NCI-H1048 (cell line): ENCODE measurements at regions not wholly inside any gene's neighbourhood (a gene's known extent, or its start where the extent isn't known, plus 50 kb on each side); places are given as distances from the start of the nearest gene placed in this dataset.

Experiments used
- DNase-seq: peaks from one replicate; lab custom pipeline; 2025; lab: John Stamatoyannopoulos, UW

DNA sequence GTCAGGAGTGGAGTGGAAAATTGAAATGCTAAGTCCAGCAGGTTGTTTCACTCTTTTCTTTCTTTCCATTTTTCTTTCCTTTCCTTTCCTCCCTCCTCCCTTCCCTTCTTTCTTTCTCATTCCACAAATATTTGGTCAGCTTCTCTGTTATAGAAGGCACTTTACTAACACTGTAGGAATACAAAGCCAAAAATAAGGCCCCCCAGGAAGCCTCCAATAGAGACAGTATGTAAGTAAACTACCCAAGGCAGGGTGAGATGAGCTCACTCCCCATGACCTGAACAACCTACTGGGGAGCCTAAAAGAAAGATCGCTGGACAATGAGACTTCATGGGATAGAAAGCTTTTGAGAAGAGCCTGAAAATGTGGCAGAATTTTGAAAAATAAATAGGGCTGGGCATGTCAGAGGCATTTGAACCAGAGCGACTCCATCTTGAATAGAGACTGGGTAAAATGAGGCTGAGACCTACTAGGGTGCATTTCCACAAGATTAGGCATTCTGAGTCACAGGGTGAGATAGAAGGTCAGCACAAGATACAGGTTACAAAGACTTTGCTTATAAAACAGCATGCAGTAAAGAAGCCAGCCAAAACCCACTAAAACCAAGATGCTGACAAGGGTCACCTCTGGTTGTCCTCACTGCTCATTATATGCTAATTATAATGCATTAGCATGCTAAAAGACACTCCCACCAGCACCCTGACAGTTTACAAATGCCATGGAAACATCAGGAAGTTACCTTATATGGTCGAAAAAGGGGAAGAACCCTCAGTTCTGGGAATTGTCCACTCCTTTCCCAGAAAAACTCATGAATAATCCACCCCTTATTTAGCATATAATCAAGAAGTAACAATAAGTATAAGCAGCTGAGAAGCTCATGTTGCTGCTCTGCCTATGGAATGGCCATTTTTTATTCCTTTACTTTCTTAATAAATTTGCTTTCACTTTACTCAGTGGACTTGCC lies 158.9 kb upstream of the EGFLAM start:
- no peak for DNase-seq

DNA sequence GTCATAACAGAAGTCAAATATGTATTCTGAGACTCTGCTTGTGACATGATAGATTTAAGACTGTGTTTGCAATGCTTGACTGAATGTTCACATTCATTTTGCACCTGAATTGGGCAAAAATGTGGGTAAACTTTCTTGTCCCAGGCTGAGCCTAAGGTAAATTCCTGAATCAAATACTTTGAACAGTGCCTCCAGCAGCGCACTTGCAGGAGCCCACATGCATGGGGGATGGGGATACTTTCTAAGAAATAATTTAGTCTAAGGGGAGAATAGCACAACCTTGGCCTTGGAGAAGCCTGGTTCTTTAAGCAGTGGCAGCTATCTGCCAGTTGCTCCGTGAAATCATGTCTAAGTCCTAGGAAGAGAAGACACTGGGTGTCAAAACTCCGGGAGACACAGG lies 163.5 kb upstream of the EGFLAM start:
- DNase-seq: no peak

DNA sequence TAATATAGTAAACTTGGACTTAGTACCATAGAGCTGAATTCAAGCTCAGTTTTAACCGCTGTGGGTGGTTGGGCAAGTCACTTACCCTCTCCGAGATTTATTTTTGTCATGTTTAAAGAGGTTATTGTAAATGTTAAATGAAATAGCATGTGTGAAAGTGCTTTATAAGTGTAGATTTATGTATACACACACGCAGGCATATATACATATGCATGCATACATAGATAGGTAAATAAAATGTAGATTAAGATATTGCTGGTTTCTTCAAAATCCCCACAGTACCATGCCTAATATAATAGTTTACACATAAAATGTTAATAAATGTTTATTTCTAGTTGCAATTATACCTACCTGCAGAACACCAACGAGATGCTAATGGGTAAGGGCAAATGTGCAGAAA lies 164.5 kb upstream of the EGFLAM start:
- DNase-seq: no peak

DNA sequence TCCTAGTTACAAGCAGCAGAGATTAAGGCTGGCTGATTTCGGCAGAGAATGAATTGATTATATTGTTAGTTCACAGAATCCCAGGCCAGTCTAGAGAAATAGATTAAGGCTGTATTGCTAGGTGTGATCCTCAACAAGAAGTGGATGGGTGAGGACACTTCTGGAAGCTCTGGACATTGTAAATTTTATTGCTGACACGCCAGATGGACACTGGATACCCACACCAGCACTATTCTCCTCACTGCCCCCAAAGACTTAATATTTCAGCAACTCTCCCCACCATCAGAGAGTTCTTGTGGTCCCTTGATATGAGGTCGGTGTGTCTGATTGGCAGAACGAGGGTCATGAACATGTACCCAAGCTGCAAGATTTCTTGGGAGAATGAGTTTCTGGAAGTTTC lies 171.6 kb upstream of the EGFLAM start:
- DNase-seq: no peak

DNA sequence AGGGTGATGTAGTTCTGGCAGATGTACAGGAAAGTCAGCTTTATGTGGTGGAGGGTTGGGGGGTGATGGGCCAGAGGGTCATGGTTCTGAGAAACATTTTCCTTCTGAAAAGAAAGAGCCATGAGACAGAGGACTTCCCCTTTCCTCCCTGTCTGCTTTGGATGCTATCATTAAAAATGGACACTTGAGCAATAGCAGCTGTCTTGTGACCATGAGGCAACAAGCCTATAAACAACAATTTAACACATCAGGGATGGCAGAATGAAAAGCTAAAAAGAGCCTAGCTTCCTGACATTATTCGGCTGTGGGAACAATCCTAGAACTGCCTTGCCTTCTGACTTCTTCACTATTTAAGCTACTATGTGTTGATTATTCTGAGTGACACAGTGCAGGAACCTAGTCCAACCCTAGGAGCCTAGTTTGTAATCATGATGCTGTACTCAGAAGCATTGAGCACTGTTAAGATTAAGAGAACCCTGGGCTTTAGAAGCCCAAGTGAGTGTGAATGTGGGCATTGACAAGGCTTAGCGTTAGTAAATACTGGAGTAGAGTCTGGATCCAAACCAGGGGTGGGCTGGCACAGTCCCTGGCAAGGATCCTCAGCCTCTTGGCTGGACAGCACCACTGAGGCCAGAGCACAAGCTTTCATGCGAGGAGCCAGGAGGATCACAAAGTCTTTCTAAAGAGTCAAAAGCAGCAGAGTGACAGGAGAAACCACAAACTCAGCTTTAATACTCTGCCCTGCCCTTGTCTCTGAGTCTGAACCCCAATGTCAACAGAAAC lies 178.5 kb upstream of the EGFLAM start:
- no peak for DNase-seq

DNA sequence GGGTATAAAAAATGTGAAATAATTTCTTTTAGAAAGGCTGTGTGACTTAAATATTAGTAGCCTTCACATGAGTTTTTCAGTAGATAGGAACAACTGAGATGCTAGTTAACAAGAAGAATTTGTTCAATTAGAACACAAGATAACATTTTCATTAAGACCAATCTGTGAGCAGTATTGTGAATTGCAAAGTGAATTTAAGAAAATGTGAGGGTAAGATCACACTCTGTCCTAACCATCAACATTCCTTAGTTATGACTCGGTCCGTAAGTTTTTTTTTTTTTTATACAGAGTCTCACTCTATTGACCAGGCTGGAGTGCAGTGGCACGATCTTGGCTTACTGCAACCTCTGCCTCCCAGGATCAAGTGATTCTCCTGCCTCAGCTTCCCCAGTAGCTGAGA lies 180.2 kb upstream of the EGFLAM start:
- no peak for DNase-seq

DNA sequence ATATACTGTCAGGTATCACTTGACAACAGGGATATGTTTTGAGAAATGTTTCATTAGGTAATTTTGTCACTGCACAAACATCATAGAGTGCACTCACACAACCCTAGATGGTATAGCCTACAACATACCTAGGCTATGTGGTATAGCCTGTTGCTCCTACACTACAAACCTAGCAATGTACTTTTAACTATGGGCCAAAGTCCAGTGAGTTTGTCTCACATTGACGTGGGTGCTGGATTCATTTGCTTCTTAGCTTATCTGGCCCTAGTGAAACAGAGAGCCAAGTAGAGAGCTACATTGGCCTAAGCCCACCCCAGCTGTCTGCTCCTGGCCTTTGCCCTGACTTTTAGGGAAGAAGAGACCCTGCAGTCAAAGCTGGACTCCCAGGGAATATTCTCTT lies 180.7 kb upstream of the EGFLAM start:
- no peak for DNase-seq

DNA sequence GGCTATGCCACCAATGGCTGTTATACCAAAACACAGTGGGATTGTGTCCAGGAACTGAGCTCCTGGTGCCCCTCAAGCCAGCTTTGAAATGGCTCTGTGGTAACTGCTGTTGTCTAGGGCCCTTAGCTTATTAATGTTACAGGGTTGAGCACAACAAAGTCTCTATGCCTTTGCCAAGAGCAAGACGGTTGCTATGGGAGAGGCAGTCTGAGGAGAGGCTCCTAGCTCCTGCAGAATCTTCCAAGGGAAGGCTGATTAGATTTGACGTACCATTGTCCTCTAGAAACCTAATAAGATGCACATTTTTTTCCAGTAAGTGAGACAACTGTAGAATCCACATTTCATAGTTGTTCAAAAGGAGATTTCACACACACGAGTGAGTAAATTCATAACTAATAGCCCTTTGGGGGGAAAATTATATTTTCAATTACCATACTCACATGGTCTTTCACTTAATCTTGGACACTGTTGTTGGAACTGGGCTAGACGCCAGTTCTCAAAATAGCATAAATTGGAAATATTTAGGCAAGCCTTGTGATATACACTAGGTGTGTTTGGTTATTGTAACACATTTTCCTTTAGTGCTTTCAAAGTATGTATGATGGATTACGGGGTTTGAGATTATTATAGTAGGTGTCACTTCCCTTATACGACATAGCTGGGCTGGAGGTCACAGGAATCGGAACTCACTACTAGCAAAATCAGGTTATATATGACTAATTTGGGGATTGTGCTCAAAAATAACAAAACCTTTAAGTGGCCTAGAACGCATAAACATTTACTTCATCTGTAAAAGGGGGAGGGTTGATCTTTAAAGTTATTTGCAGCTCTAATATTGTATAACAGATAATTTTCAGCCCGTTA lies 186.3 kb upstream of the EGFLAM start:
- no peak for DNase-seq

DNA sequence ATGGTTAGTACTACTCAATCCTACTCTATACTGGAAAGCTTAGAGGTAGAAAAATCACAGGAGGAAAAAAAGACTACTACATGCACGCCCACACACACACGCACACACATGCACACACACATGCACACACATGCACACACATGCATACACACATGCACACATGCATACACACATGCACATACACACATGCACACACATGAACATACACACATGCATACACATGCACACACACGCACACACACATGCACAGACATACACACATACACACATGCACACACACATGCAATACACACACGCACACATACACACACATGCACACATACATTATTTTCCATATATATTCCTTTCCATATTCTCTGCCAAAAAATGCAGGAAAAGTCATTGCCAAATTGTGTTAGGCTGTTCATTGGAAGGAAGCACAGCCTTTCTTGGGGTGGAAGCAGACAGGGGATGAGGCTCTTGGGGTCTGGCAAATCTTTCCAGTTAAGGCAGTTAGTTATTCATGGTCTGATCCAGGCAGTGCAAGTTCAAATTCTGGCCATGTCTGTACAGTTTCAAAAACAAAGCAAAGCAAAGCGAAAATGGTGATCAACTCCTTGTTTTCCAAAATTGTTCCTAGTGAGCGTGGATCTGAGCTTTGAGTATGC lies 187.9 kb upstream of the EGFLAM start:
- DNase-seq: no peak

DNA sequence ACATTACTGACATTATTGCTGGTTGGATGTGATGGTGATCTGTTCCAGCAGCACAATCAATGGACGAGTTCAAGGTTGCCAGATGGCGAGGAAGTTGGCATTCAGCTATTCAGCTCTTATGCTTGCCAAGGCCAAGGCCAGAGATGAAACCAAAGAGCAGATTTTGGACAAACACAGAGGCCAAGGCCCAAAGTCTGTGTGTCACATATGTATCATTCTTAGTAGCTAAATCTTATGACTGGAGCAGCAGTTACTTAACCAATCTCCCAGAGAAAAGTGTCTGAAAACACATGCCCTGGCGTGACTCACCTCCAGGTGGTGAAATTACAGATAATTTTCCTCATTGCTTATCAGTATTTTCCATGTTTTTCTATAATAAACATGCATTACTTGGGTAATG lies 189.0 kb upstream of the EGFLAM start:
- DNase-seq: no peak

DNA sequence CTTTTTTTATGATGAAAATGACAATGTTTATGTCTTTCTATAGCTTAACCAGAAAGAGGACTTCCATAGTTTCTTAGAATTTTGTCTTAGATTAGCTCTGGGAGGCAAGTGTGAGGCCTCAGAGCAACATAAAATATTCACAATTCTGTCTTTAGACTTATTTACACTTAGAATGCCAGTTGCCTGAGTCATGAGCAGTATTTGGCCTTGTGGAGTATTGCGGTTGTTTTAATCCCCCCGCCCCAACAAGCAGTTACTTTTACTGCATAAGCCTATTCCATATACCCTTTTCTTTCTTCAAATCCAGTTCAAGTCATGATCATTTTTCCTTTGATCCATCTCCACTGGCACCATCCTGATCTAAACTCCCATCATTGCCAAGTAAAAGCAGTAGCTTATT lies 198.0 kb upstream of the EGFLAM start:
- DNase-seq: no peak

DNA sequence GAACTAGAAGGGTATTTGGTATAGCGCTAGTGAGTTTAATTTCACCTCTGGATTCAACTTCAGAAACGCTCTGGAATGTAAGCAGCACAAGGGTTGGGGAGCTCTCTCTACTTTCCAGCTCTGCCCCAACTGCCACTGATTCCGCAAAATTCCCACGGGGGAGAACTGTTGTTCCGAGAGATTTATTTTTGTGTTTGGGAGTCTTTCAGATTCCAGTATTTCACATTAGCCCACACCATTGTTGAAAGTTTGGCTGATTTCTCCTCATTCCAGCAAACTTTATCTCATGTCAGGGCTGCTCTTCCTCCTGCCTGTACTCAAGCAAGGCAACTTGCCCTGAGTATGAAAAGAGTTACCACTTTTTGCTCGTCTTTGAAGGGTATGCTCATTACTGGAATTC lies 198.5 kb upstream of the EGFLAM start:
- DNase-seq: no peak

DNA sequence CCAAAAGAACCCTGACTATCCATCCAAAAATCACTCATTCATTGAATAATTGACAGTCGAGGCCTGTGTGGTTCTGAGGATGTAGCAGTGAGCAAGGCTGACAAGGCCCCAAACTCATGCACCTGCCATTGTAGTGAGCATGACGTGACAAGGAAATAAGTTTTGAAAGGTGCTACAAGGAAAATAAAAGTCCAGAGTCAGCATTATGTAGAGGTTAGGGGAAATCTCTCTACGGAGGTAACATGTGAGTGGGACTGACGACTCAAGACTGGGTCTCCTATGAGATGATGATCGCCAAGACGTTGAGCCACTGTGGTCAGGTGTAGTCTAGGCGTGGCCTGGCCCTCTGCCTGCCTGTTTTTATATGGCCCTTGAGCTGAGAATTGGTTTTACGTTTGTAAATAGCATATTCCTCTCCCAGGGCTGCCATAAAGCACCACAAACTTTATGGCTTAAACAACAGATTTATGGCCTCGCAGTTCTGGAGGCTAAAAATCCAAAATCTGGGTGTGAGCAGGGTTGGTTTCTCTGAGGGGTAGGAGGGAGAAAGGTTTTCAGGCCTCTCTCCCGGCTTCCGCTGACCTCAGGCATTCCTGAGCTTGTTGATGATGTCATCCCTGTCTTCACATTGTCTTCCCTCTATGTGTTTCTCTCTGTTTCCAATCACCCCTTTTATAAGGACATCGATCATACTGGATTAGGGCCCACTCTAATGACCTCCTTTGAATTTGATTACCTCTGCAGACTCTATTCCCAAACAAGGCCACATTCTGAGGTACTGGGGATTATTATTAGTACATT lies 206.4 kb upstream of the EGFLAM start:
- DNase-seq: no peak

DNA sequence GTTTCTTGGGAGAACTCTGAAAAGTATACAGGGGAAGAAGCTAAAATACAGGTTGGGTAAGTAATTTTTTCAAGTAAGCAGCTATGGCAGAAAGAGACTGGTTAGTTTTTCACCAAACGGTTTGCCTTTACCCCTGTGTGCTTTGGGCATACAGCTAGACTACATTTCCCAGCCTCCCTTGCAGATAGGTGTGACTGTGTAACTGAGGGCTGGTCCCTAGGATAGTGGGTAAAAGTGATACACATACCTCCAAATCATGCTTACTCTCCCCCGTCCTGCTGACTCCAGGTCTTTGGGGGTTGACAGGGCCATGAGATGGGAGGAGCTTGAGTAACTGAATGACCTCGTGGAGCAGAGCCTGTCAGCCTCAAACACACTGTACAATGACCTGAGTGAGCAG lies 208.6 kb upstream of the GDNF start:
- no peak for DNase-seq

DNA sequence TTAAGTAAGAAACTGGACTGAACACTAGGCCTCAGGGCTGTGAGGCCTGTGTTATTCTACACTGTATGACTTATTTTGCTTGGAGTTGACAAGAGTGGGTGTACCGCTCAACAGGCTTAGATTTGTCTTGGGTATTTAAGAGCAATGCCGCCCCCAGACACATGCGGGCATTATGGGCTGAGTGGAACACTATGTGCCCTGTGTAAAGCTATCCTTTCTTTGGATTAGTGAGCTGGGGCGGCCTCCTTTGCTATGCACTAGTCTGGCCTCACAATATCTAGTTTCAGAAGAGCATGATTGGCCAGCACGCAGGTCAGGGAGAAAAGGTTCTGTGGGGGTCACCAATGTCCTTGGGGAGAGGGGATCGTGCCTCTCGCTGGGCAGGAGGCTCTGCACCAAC lies 206.3 kb upstream of the GDNF start:
- DNase-seq: no peak

DNA sequence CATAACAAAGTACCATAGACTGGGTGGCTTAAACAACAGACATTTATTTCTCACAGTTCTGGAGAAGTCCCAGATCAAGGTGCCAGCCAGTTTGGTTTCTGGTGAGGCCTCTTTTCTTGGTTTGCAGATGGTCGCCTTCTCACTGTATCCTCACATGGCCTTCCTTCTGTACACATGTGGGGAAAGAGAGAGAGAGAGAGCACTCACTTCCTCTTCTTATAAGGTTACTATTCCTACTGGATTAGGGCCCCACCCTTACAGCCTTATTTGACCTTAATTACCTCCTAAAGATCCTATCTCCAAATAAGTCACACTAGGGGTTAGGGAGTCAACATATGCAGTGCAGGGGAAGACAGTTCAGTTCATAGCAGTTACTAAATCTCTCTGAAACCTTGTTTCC lies 205.6 kb upstream of the GDNF start:
- DNase-seq: no peak

DNA sequence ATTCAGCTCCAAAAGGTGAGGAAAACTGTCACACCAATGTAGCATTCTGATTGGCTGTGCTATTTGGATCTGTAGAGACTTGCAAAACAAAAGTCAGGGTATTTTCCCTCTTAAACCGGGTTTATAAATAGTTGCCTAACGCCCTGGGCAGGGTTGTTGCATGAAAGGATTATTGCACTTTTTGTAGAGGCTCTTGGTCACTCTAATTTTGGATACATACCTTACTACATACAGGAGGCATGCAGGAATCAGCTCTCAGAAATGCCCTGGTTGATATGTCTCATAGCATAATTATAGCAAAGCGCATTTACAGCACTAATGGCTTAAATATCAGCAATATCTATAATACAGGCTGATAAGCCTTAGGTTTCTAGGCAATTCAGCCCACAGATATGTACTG lies 200.0 kb upstream of the GDNF start:
- no peak for DNase-seq

DNA sequence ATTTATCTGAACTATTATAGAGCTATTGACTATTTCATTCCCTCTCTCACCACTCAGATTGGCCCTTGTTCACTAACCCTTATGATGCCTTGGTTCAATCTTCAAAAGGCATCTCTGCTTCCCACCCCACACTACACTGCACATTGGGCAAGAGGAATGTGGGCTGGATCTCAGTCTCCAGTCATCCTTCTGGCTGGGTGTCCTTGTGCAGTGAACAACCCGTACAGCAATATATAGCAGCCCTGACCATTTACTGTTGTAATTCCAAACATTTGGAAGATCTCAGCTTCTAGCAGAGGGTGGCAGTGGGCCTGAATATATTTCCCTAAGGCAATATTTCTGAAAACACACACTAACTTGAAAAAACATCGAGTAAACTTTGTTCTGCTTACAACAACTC lies 199.2 kb upstream of the GDNF start:
- no peak for DNase-seq

DNA sequence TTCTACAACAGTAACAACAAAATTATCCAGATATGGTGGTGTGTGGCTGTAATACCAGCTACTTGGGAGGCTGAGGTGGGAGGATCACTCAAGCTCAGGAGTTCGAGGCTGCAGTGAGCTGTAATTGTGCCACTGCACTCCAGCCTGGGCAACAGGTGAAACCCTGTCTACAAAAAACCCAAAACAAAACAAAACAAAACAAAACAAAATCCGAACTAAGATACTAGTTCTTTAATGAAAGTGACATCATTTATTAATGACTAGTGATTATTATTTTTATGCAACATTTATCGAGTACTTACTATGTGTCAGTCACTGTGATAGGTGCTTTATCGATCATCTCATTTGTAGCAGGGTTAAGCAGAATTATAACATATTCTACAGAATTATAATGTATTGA lies 196.9 kb upstream of the GDNF start:
- DNase-seq: no peak

DNA sequence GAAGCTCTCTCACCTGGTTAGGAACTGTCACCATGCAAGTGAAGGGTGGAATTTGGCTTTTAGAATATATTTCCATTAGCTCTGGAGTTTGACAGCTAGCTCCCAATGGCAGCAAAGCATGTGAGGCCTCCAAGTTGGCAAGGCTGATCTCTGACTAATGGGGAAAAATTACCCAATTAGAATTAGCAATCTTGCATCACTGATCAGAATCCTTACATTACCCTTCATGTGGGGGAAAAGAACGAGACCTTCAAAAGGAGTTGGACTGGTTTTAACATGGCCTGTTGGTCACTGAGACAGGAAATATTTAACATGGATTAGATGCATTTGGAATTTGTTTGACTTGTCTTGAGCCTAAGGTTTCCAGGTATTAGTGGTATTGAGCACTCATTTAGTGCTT lies 192.3 kb upstream of the GDNF start:
- no peak for DNase-seq

DNA sequence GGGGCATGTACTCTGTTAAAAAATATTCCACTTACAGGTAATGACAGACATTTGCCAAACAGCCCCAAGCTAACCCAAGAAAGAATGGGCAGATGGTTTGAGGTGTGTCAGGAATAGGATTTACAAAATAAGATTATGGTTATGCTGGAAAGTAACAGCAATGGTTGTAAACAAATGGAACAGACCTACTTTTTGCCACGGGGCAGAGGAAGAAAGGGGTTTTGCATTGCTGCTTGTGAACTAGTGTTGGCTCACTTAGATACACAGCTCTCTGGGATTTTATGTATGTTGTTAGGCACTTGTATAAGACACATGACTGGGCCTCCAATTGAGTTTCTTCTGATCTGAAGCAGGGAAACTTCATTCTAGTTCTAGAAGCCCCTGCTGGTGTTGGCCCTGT lies 191.5 kb upstream of the GDNF start:
- DNase-seq: no peak
